ENCODE measurements at regions not wholly inside any gene's neighbourhood (a gene's known extent, or its start where the extent isn't known, plus 50 kb on each side); places are given as distances from the start of the nearest gene placed in this dataset.

DNA sequence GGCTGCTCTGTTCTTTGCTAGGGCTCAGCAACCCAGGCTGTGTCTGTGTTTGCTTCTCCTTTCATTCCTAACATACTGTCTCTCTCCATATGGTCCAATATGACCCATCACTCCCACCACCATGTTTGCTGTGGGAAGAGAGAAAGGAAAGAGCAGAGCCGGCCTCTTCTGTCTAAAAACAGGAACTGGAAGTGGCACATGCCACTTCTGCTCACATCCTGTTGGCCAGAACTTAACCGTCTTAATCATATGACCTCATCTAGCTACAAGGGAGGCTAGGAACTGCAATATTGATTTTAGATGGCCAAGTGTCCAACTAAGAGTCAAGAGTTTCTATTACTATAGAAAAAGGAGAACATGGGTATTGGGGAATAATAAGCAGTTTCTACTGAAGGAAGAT lies 212.5 kb upstream of the CHD6 start:
- no peaks in the 10 kb centered on the region for H3K27me3 ChIP-seq (ENCODE audit: control insufficient read depth in 2 of 2, insufficient read depth in 2 of 2, low read length in 2 of 2)
- no peak overlapping the region for H3K27ac ChIP-seq (ENCODE audit: low read depth in 2 of 2, low read length in 2 of 2)
- H3K9ac ChIP-seq (ENCODE audit: low read depth in 1 of 2, low read length in 2 of 2) = no peak overlapping the region
- H3K4me1 ChIP-seq (ENCODE audit: control insufficient read depth in 2 of 2, insufficient read depth in 2 of 2, low read length in 2 of 2) = no peaks in the 10 kb centered on the region
- no peaks in the 10 kb centered on the region for H3K36me3 ChIP-seq (ENCODE audit: control insufficient read depth in 2 of 2, insufficient read depth in 2 of 2, low read length in 2 of 2)
- H3K9me3 ChIP-seq (ENCODE audit: control insufficient read depth in 2 of 2, low read length in 2 of 2) = no peaks in the 10 kb centered on the region
- H3K4me3 ChIP-seq (ENCODE audit: low read length in 2 of 2) = no peak overlapping the region

DNA sequence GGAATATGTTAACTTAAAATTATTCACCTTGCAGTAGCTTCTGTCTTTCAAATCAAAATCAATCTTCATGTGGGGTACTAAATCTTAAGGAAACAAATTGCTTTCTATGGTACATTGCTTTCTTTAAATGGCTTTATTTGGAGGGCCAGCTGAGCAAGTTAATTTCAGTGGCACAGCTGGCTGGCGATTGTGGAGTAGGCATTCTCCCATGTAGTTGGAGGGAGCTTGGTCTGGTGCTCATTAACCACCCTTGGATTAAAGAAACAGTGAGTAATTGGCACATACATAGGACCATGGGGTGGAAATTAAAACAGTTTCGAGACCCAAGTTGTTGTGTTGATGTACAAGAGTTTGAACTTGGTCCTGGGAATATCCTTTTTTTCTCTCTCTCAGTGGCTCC lies 201.3 kb upstream of the CHD6 start:
- H3K9ac ChIP-seq (ENCODE audit: low read depth in 1 of 2, low read length in 2 of 2) = no peak overlapping the region
- no peaks in the 10 kb centered on the region for H3K27me3 ChIP-seq (ENCODE audit: control insufficient read depth in 2 of 2, insufficient read depth in 2 of 2, low read length in 2 of 2)
- no peak overlapping the region for H3K27ac ChIP-seq (ENCODE audit: low read depth in 2 of 2, low read length in 2 of 2)
- H3K36me3 ChIP-seq (ENCODE audit: control insufficient read depth in 2 of 2, insufficient read depth in 2 of 2, low read length in 2 of 2) = no peaks in the 10 kb centered on the region
- no peaks in the 10 kb centered on the region for H3K9me3 ChIP-seq (ENCODE audit: control insufficient read depth in 2 of 2, low read length in 2 of 2)
- no peaks in the 10 kb centered on the region for H3K4me1 ChIP-seq (ENCODE audit: control insufficient read depth in 2 of 2, insufficient read depth in 2 of 2, low read length in 2 of 2)
- H3K4me3 ChIP-seq (ENCODE audit: low read length in 2 of 2) = no peak overlapping the region

DNA sequence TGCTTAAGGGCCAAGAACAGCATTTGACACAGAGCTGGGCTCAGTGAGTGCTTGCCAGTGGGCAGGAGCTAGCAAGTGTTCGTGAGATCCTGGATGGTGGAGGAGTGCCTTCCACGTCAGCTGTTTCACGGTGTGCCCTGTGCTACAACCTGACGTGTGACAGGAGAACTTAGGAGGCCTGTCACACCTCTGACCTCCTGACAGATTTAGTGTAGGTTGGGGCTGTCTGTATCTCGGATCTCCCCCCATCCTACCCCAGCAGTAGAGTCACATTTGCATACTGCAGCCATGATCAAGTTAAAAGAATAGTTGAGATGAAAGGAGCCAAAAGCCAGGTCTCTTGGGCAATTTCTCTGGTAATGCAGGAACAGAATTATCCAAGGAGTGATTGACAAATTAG lies 200.8 kb upstream of the CHD6 start:
- no peaks in the 10 kb centered on the region for H3K36me3 ChIP-seq (ENCODE audit: control insufficient read depth in 2 of 2, insufficient read depth in 2 of 2, low read length in 2 of 2)
- no peak overlapping the region for H3K27ac ChIP-seq (ENCODE audit: low read depth in 2 of 2, low read length in 2 of 2)
- H3K27me3 ChIP-seq (ENCODE audit: control insufficient read depth in 2 of 2, insufficient read depth in 2 of 2, low read length in 2 of 2) = no peaks in the 10 kb centered on the region
- H3K9ac ChIP-seq (ENCODE audit: low read depth in 1 of 2, low read length in 2 of 2) = no peak overlapping the region
- no peaks in the 10 kb centered on the region for H3K4me1 ChIP-seq (ENCODE audit: control insufficient read depth in 2 of 2, insufficient read depth in 2 of 2, low read length in 2 of 2)
- H3K4me3 ChIP-seq (ENCODE audit: low read length in 2 of 2) = no peak overlapping the region
- H3K9me3 ChIP-seq (ENCODE audit: control insufficient read depth in 2 of 2, low read length in 2 of 2) = no peaks in the 10 kb centered on the region

DNA sequence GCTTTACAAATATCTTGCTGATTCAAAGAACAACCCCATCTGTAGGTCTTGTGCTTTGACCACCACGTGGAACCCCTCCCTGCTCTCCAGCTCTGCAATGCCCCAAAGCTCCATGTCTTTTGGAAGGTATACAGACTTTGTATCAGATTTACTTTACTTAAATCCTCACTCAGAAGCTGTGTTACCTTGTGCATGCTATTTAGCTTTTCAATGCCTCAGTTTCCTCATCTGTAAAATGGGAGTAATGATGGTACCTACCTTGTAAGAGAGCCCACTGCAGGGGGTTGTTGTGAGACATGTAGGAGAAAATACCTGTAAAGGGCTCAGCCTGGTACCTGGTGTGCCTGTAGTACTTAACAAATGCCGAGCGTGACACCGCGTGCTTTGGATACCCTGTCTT lies 200.2 kb upstream of the CHD6 start:
- H3K27me3 ChIP-seq (ENCODE audit: control insufficient read depth in 2 of 2, insufficient read depth in 2 of 2, low read length in 2 of 2) = no peaks in the 10 kb centered on the region
- H3K36me3 ChIP-seq (ENCODE audit: control insufficient read depth in 2 of 2, insufficient read depth in 2 of 2, low read length in 2 of 2) = no peaks in the 10 kb centered on the region
- no peaks in the 10 kb centered on the region for H3K9me3 ChIP-seq (ENCODE audit: control insufficient read depth in 2 of 2, low read length in 2 of 2)
- H3K27ac ChIP-seq (ENCODE audit: low read depth in 2 of 2, low read length in 2 of 2) = no peak overlapping the region
- no peaks in the 10 kb centered on the region for H3K4me1 ChIP-seq (ENCODE audit: control insufficient read depth in 2 of 2, insufficient read depth in 2 of 2, low read length in 2 of 2)
- H3K9ac ChIP-seq (ENCODE audit: low read depth in 1 of 2, low read length in 2 of 2) = no peak overlapping the region
- H3K4me3 ChIP-seq (ENCODE audit: low read length in 2 of 2) = no peak overlapping the region

DNA sequence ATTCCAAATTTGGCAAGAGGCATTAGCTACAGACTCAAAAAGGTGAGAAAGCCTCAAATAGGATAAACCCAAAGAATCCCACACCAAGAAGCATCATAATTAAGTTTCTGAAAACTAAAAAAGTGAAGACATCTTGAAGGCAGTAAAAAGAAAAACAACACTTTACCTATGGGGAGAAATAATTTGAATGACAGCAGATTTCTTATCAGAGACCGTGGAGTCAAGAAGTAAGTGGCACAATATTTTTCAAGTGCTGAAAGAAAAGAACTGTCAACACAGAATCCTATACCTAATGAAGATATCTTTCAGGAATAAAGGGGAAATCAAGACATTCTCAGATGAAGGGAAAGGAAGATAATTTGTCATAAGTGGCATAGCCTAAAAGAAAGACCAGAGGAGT lies 193.3 kb upstream of the CHD6 start:
- Histone ChIP-seq H3K9ac (ENCODE audit: low read depth in 1 of 2, low read length in 2 of 2) (no peak overlapping the region), H3K4me1 (ENCODE audit: control insufficient read depth in 2 of 2, insufficient read depth in 2 of 2, low read length in 2 of 2) (no peaks in the 10 kb centered on the region), H3K27ac (ENCODE audit: low read depth in 2 of 2, low read length in 2 of 2) (no peak overlapping the region), H3K4me3 (ENCODE audit: low read length in 2 of 2) (no peak overlapping the region), H3K27me3 (ENCODE audit: control insufficient read depth in 2 of 2, insufficient read depth in 2 of 2, low read length in 2 of 2) (no peaks in the 10 kb centered on the region), H3K36me3 (ENCODE audit: control insufficient read depth in 2 of 2, insufficient read depth in 2 of 2, low read length in 2 of 2) (no peaks in the 10 kb centered on the region), H3K9me3 (ENCODE audit: control insufficient read depth in 2 of 2, low read length in 2 of 2) (no peaks in the 10 kb centered on the region)

DNA sequence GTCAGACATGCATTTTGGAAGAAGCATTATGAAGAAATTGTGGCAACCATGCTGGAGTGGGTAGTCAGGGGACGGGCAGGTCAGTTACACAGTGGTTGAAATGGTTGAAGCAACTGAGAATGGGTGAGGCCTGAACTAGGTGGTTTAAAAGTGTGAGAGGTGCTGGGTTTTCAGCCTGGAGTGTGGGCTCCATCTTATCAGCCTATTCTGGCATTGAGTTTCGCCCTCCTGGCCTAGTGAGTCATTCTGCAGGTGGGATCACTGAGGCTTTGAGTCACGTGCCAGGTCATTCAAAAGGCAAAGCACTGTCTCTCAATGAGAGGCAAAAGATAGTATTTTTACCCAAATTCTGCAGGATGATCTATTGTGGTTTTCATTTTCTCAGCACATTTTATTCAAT lies 181.9 kb upstream of the CHD6 start:
- H3K9ac ChIP-seq (ENCODE audit: low read depth in 1 of 2, low read length in 2 of 2) = no peak overlapping the region
- H3K9me3 ChIP-seq (ENCODE audit: control insufficient read depth in 2 of 2, low read length in 2 of 2) = no peaks in the 10 kb centered on the region
- no peaks in the 10 kb centered on the region for H3K36me3 ChIP-seq (ENCODE audit: control insufficient read depth in 2 of 2, insufficient read depth in 2 of 2, low read length in 2 of 2)
- no peak overlapping the region for H3K27ac ChIP-seq (ENCODE audit: low read depth in 2 of 2, low read length in 2 of 2)
- no peaks in the 10 kb centered on the region for H3K4me1 ChIP-seq (ENCODE audit: control insufficient read depth in 2 of 2, insufficient read depth in 2 of 2, low read length in 2 of 2)
- no peaks in the 10 kb centered on the region for H3K27me3 ChIP-seq (ENCODE audit: control insufficient read depth in 2 of 2, insufficient read depth in 2 of 2, low read length in 2 of 2)
- H3K4me3 ChIP-seq (ENCODE audit: low read length in 2 of 2) = no peak overlapping the region

DNA sequence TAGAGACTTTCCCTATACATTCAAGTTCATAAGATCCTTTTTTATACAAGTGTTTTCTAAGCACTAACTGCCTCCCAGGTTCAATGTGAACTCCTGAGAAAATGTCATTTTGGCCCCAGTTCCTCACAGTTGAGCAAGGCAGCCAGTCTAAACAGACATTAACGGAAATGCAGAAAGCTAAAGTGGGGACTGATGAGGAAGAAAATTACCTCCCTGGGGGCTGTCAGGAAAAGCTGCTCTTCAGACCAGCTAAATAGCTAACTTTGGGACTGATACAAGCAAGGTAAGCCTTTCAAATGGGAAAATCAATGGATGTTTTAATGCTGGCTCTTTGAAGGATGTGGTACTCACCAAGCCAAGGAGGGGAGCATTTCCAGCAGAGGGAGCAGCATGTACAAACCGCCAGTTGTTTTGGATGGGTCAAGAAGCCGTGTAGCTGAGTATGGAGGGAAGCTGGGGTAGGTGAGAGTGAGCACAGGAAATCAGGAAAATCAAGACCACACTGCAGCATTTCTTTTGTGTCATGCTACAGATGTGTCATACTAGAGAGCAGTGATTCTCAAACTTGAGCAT lies 180.8 kb upstream of the CHD6 start:
- no peaks in the 10 kb centered on the region for H3K9me3 ChIP-seq (ENCODE audit: control insufficient read depth in 2 of 2, low read length in 2 of 2)
- no peak overlapping the region for H3K9ac ChIP-seq (ENCODE audit: low read depth in 1 of 2, low read length in 2 of 2)
- no peaks in the 10 kb centered on the region for H3K4me1 ChIP-seq (ENCODE audit: control insufficient read depth in 2 of 2, insufficient read depth in 2 of 2, low read length in 2 of 2)
- no peak overlapping the region for H3K4me3 ChIP-seq (ENCODE audit: low read length in 2 of 2)
- H3K36me3 ChIP-seq (ENCODE audit: control insufficient read depth in 2 of 2, insufficient read depth in 2 of 2, low read length in 2 of 2) = no peaks in the 10 kb centered on the region
- no peak overlapping the region for H3K27ac ChIP-seq (ENCODE audit: low read depth in 2 of 2, low read length in 2 of 2)
- no peaks in the 10 kb centered on the region for H3K27me3 ChIP-seq (ENCODE audit: control insufficient read depth in 2 of 2, insufficient read depth in 2 of 2, low read length in 2 of 2)

DNA sequence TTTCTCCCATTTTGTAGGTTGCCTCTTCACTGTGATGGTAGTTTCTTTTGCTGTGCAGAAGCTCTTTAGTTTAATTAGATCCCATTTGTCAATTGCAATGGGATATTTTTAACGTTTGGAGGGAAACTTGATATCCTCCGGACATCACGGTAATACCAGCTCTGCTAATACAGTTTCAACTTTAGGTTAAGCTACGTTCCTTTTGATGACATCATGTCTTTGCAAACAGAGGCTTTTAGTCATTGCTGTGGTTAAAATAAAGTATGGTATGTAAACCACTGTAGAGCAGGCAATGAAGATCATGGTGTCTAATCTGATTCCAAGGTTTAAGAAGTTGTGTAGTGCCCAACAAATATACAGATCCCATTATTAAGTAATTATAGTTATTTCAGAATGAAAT lies 168.0 kb upstream of the CHD6 start:
- no peak overlapping the region for H3K4me3 ChIP-seq (ENCODE audit: low read length in 2 of 2)
- H3K27me3 ChIP-seq (ENCODE audit: control insufficient read depth in 2 of 2, insufficient read depth in 2 of 2, low read length in 2 of 2) = no peaks in the 10 kb centered on the region
- no peaks in the 10 kb centered on the region for H3K4me1 ChIP-seq (ENCODE audit: control insufficient read depth in 2 of 2, insufficient read depth in 2 of 2, low read length in 2 of 2)

DNA sequence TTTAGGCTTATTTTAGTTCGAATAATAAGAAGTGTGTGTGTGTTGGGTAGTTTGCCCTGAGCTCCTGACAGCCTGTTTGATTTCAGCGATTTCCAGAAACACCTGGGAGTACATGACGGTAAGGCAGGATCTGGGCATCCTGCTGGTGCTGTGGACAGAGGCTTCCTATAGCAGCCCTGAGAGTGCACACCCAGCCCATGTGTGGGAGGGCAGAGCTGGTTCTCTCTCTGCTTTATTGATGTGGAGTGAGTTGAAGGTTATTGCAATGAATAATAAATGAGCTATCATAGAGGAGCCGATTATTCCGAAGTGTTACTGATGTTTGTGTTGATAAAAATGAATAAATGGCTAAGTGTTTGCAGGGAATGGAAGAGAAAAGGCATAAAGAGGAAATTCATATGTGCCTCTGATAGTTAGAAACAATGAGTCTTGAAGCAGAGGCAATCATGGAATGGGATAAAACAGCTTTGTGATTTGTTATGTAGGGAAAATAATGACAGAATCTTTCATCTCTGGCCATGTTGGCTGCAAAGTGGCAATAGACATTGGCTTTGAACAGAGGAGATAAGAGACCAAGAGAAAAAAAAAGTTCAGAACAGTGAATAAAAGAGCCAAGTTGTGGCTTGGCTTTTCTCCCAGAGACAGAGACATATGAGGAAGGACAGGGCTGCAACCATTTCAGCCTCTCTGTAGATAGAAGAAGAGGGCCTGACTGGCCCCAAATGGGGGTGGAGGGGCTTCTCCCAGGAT lies 166.2 kb upstream of the CHD6 start:
- Histone ChIP-seq H3K36me3 (ENCODE audit: control insufficient read depth in 2 of 2, insufficient read depth in 2 of 2, low read length in 2 of 2) (no peaks in the 10 kb centered on the region), H3K27me3 (ENCODE audit: control insufficient read depth in 2 of 2, insufficient read depth in 2 of 2, low read length in 2 of 2) (no peaks in the 10 kb centered on the region), H3K4me3 (ENCODE audit: low read length in 2 of 2) (no peak overlapping the region), H3K27ac (ENCODE audit: low read depth in 2 of 2, low read length in 2 of 2) (no peak overlapping the region), H3K4me1 (ENCODE audit: control insufficient read depth in 2 of 2, insufficient read depth in 2 of 2, low read length in 2 of 2) (no peaks in the 10 kb centered on the region), H3K9me3 (ENCODE audit: control insufficient read depth in 2 of 2, low read length in 2 of 2) (no peaks in the 10 kb centered on the region), H3K9ac (ENCODE audit: low read depth in 1 of 2, low read length in 2 of 2) (no peak overlapping the region)

More for the DNA sequence above, 168.0 kb upstream of the CHD6 start:
- H3K9me3 ChIP-seq (ENCODE audit: control insufficient read depth in 2 of 2, low read length in 2 of 2) = no peaks in the 10 kb centered on the region
- H3K36me3 ChIP-seq (ENCODE audit: control insufficient read depth in 2 of 2, insufficient read depth in 2 of 2, low read length in 2 of 2) = no peaks in the 10 kb centered on the region
- no peak overlapping the region for H3K9ac ChIP-seq (ENCODE audit: low read depth in 1 of 2, low read length in 2 of 2)
- H3K27ac ChIP-seq (ENCODE audit: low read depth in 2 of 2, low read length in 2 of 2) = no peak overlapping the region

DNA sequence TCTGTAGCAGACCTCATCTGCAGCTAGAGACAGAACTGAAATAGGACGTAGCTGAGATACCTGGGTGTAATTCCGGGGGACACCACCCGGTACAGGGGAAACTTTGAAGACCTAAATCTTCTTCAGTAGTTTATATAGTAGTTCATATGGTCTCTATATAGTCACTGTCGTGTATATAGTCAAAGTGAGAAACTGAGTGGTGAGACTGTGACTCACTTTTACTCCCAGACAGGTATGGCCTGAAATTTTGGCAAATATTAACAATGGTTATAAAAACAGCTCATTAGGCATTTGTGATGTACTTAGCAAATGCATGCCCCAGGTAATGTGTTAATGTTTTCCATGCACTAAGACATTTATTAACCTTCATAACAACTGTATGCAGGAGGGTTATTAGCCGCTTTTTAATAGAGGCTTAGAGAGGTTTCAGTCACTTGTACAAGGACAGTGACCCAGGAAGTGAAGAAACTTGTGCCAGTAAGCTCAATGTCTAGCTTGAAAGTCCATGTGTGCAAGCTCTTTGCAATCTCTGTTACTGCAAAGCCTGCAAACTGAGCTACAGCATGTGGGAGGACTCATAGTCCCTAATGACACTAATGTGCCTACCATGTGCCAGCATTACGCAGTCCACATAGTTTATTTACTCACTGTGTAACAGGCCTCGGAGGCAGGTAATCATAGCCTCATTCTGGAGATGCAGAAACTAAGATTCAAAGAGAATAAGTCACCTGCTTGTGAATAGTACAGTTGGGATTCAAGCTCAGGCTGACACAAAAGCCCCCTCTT lies 165.4 kb upstream of the CHD6 start:
- Histone ChIP-seq H3K9me3 (ENCODE audit: control insufficient read depth in 2 of 2, low read length in 2 of 2) (no peaks in the 10 kb centered on the region), H3K4me3 (ENCODE audit: low read length in 2 of 2) (no peak overlapping the region), H3K36me3 (ENCODE audit: control insufficient read depth in 2 of 2, insufficient read depth in 2 of 2, low read length in 2 of 2) (no peaks in the 10 kb centered on the region), H3K9ac (ENCODE audit: low read depth in 1 of 2, low read length in 2 of 2) (no peak overlapping the region), H3K27me3 (ENCODE audit: control insufficient read depth in 2 of 2, insufficient read depth in 2 of 2, low read length in 2 of 2) (no peaks in the 10 kb centered on the region), H3K27ac (ENCODE audit: low read depth in 2 of 2, low read length in 2 of 2) (no peak overlapping the region), H3K4me1 (ENCODE audit: control insufficient read depth in 2 of 2, insufficient read depth in 2 of 2, low read length in 2 of 2) (no peaks in the 10 kb centered on the region)

Data from mucosa of rectum (tissue), 2 donors.